GM18858 (cell line): ENCODE measurements at regions not wholly inside any gene's neighbourhood (a gene's known extent, or its start where the extent isn't known, plus 50 kb on each side); places are given as distances from the start of the nearest gene placed in this dataset.

Source experiments
- ATAC-seq: cut with Tn5 transposase; IDR thresholded peaks from one replicate; pipeline ENCODE4 v1.9.1; 2021; ENCODE audit not compliant: unreplicated experiment

DNA sequence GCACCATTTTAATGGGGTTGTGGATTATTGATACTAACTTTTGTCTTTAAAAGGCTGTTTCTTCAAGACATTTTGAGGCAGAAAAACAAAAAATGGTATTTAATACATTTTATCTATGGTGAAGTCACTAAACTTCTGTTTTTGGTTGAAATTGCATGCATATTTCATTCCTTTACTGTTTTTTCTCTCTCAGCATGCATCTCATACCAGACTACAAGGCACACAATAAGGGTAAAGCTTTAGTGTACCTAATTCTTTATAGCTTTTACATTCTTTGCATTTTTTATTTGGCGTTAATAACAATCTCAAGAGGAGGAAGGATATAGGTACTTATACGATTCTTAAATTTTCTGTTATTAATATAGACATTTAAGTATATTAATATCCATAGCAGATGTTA is 151.0 kb upstream of the DKK2 start:
- no peak for ATAC-seq

DNA sequence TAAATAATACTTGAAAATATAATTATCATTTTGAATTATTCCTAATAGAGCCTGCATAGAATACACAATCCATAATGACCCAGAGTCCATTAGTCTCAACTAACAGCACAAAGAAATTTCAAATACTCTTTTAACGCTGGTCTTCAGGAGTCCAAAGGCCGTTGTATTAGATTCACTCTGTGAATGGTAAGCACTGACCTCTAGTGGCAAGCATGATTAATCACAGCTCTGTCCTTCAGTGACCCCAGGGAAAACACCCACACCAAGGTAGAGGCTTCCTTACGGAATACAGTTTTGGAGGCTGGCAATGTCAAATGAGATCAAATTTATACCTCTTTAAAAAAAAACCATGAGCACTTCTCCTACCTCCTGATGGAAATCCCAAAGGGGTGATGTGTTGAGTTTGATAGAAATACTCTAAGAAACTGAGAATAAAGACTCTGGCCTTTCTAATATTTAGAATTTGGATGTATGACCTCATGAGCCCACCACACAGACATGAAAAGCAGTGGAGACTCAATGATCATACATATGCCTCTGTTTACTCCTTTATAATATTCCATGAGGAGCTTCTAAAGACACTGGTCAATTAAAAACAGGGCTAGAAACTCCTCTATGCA is 147.2 kb upstream of the DKK2 start:
- peak; percentile 99 for ATAC-seq

GRCh38 chr4:107182347-107182746 is 146.2 kb upstream of the DKK2 start:
- no peak for ATAC-seq

DNA sequence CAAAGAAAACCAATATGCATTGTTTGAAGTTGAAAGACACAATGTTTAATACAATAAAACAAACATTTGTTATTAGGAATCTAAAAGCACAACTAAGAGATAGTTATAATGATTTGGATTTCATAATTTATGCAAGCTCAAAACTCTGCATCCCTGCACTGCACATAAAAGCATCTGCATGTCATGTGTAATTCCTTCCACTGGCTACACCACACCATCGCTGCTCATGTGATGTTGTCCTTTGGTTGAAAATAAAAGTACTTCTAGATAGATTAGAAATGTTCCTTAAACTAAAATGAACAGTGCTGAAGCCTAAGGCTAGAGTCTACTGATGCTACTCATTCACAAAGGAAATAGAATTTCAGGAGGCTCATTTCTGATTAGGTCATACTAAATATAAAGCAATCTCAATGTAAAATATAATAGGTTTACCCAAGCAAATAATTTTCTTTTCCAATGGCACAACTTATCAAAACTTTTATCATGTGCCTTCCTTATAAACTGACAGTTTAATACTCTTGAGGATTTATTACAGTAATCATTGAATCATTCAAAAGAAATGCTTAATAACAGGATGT is 130.8 kb upstream of the DKK2 start:
- no peak for ATAC-seq

DNA sequence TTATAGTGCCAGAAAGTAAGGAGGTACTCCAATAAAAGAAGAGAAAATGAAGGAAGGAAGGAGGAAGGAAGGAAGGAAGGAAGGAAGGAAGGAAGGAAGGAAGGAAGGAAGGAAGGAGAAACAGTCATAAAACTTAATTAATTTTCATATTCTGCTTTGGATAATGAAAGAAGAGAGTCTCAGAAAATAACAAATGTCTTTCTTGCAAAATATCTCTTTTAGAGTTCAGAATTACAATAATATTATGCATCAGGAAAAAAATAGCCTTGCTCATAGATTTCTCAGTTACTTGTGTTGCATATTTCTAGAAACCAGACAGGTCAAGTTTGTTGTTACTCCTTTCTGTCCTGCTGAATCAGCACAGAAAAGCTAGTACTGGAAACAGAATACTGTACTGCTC is 130.1 kb upstream of the DKK2 start:
- no peak for ATAC-seq

DNA sequence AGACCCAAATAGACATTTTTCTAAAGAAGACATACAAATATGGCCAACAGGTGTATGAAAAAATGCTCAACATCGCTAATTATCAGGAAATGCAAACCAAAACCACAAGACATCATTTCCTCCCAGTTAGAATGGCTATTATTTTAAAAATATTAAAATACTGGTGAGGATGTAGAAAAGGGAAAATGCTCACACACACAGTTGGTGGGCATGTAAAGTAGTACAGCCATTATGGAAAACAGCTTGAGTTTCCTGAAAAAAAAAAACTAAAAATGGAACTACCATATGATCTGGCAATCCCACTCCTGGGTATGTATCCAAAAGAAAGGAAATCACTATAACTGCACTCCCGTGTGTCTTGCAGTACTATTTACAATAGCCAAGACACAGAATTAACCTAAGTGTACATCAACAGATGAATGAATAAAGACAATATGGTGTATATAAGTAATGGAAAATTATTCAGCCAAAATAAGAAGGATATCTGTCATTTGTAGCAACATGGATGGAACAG is 128.9 kb upstream of the DKK2 start:
- ATAC-seq: no peak

DNA sequence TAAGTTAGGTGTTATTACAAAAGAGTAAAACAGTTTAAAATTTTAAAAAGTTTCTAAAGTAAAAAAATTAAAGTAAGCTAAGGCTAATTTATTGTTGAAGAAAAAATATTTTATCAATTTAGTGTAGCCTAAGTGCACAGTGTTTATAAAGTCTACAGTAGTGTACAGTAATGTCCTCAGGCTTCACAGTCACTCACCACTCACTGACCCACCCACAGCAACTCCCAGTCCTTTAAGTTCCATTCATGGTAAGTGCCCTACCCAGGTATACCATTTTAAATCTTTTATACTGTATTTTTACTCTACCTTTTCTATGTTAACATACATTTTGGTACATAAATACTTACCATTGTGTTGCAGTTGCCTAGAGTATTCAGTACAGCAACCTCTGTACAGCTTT is 120.3 kb upstream of the DKK2 start:
- no peak for ATAC-seq

DNA sequence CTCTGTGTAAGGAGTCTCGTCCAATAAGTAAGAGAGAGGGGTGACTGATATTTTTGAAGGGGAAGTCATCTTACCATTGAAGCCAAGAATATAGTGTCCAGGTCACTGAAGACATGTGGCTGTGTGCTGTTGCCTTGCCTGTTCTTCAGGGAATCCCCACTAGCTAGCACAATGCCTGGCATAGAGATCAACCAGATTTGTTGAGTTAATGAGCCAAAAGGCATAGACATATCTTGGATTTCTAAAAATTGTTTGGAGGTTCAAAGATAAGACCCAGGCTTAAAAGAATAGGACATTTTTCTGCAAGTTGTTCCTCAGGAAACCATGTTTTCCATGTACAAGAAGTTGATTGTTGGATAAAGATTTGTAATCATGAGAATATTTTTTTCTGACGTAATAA is 119.3 kb upstream of the DKK2 start:
- ATAC-seq: no peak

- ATAC-seq: no peak
These were observed 117.8 kb upstream of the DKK2 start for GRCh38 chr4:107153956-107154355.

- no peak for ATAC-seq
These were observed 117.1 kb upstream of the DKK2 start for GRCh38 chr4:107153228-107153627.

DNA sequence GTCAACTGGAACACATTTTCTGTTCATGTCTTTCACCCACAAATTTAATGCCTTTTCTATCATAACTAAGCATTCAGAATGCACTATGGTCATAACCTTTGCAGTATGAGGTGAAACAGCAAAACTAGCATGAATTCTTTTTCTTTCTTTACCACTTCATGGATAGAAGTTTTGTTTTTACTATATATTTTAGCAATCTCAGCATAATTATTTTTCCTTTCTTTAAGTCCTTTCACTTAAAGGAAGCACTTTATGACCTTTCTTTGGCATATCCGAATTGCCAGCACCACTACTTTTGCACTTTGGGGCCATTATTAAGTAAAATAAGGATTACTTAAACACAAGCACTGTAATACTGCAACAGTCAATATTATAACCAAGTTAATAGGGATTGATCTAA is 115.1 kb upstream of the DKK2 start:
- no peak for ATAC-seq

DNA sequence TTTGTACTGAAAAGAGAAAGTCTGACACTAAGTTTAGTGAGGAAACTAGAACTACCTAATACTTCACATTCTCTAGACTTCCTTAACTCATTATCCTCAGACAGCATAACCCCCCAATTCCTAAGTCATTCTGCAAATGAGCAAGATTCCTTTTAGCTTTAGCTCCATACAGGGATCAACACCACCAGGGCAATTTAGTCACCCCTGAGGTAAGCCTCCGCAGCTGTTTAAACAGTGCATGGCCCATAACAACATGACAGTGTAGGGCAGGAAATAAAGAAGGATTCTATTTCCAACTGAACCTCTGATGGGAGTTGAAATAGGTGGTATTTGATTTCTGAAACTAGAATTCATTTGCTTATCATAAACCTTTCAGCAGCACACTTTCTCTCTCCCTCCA is 112.8 kb upstream of the DKK2 start:
- ATAC-seq: no peak

DNA sequence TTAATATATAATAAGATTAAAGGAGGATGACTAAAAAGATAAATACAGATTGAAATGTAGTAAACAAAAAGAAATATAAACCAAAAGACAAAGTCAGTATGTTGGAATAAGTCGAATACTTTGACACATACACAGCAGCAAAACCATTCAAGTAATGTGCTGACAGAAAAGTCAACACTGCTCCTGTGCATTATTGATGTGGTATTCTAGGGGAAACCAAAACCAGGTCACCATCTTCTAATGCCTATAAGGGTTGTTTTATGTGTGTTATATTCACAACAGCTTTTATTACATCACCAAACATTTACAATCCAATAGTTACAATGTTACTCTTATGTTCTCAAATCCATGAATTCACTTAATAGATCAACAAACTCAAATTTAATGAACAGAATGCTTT is 111.8 kb upstream of the DKK2 start:
- ATAC-seq: no peak

DNA sequence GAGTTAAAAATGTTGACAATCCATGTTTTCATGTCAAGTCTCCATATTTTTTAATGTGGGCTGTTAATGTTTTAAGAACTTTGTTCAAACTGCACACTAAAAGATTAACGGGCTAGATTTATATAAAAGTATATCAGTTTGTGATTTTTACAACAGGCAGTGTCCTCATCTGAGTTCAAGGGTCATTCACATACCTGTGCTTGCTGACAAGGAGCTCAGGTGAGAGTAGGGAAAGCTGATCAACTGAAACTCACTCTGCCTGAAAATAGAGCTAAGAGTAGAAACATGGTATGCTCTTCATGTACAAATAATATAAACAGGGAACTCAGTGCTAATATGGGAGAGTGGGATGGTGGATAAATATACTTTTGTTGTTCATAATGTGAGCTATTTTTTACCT is 102.3 kb upstream of the DKK2 start:
- no peak for ATAC-seq

DNA sequence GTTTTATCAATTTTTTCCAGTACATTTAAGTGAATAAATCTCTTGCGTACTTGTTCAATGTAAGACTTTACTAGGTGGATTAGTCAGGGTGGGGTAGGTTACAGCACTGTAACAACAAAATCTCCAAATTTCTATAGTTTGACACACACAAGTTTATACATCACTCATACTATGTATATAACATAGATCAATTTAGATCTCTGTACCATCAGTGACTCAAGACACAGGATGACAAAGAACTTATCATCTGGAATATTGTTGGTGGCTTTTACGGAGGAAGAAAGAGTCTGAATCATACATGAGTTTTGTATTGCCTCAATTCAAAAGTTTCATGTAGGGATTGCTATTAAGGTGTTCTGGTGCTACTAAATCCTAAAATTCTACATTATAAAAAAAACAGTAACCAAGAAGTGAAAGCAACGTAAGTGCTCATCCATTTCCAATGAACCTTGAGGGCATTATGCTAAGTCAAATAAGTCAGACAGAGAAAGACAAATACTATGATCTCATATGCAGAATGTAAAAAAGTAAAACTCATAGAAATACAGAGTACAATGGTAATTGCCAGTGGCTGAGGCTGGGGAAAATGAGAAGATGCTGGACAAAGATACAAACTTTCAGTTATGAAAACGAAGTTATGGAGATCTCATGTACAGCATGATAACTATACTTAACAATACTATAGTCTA is 98.0 kb upstream of the DKK2 start:
- ATAC-seq: no peak

- ATAC-seq: no peak
These were observed 95.2 kb upstream of the DKK2 start for GRCh38 chr4:107131295-107131694.

DNA sequence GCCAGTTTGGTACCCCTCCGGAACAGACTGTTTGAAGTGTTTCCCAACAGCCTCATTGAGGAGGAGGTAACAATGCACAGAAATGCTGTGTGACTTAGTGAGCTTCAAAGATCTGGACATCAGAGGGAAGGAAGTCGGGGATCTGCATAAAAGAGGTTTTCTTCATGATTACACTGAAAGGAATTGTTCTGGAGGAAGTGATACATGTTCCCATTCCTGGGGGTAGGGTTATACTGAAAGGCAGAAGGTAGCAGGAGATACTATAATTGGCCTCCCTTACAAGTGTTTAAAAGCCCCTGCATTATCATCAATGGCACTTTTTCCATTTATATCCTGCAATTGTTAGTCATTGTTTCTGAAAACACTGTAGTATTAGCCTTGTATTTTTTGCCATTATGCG is 94.0 kb upstream of the DKK2 start:
- ATAC-seq: no peak

DNA sequence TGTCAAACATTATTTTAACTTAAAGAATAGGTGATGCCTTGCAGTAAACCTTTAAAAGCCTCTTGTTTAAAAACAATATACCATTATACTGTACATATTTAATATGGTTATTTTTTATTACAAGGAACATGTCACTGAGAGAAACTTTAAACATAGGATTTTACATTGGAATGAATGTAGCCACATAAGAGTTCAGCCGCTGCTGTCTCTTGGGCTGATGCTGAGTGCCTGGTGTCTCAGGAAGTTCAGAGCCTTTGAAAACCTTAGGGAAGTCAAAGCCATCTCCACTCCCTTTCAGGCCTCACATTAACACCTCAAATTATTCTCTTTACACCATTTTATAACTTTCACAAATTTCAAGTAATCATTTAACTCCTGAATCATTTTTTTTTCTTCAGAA is 93.5 kb upstream of the DKK2 start:
- ATAC-seq: no peak

DNA sequence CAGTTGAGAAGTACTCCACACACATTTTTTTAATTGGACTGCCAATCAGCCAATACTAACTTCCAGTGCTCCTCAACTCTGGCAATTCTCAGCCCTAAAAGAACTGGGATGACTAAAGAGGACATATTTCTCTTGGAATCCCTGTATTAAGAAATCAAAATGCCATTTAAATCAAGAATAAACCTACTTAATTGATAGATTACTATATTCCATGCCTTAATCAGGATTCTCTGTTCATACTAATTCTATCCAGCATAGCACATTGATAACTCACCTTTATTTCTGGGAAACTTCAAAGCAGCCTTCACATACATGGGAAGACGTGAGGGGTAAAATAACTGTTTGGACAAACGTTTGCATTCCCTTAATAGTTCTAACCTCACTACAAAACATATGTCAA is 93.0 kb upstream of the DKK2 start:
- no peak for ATAC-seq

- ATAC-seq: no peak
These were observed 92.0 kb upstream of the DKK2 start for GRCh38 chr4:107128116-107128515.

DNA sequence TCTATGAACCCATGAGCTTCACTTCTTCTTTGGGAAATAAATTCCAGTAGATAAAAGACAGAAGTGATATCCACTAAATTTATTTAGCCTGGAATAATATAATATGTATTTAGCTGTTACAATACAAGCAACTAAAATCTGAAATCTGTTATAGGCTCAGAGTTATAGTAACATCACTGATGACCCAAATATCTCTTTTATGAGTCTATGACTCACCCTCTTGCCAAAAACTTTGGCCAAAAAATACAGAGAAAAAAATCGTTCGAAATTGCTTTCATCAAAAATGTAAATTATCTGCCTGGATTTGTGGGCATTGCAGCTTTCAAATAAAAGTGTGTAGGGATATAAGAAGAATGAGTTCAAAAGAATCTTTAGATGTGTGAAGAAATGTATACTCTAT is 89.4 kb upstream of the DKK2 start:
- ATAC-seq: no peak

DNA sequence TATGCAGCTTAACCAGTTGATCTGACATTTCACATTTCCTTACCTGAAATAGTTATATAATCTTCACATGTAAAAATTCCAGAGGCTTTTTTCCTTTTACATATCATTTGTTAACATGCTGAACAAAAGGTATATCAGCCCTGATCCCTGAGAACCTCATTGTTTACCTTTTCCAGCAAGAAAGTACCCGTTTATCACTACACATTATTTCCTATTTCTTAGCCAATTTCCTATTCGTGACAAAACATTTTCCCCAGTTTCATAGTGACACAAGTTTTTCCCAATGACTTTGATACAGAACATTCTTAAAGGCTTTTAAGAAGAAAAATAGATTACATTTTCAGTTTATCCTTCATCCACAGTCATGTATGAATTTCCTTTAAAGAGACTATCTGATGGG is 86.6 kb upstream of the DKK2 start:
- no peak for ATAC-seq

GRCh38 chr4:107120661-107121060 is 84.5 kb upstream of the DKK2 start:
- no peak for ATAC-seq
